ENCODE measurements at regions not wholly inside any gene's neighbourhood (a gene's known extent, or its start where the extent isn't known, plus 50 kb on each side); places are given as distances from the start of the nearest gene placed in this dataset.
A peak's percentile ranks its signal among the peaks of the same experiment; 100 is the strongest.
"Not testable (repeated sequence)": the region's sequence is repeated elsewhere in the genome, so short reads cannot be mapped to it uniquely, and the experiment has no call there.

- H3K9me2 ChIP-seq (replicated peaks; ENCODE audit: low read length), result no peaks in the 10 kb centered on the region
- H3K27ac ChIP-seq (ENCODE audit: low read length), result no peak overlapping the region
- ChIA-PET POLR2A (ENCODE audit: unreplicated experiment) (no interaction called here), CTCF (interaction anchor here (0.6 to 1.0 kb wide), 4 partner anchors 63 to 103 kb away, joined by 3 to 5 read pairs (median 4); no protein-coding TSS in a partner anchor)
- H2AFZ ChIP-seq (ENCODE audit: low read length), result no peak overlapping the region
- H3K36me3 ChIP-seq (ENCODE audit: low read depth, low read length), result no peaks in the 10 kb centered on the region; the same call in 1 of the 2 replicates
- peaks cover 8% of the 10 kb centered on the region; the same call in 1 of the 2 replicates for H3K9me3 ChIP-seq (ENCODE audit: low read length)
- BruUV-seq (replicated peaks), result no TSS peak
- H3K9ac ChIP-seq (ENCODE audit: low read length), result no peak overlapping the region
- no peaks in the 10 kb centered on the region for H3F3A ChIP-seq (ENCODE audit: low read length, unreplicated experiment)
- DNase-seq, result no peak
- no peaks in the 10 kb centered on the region for H3K27me3 ChIP-seq (ENCODE audit: low read length)
- intact Hi-C loops (cut with micrococcal nuclease), result no loop called here
- ATAC-seq, result no peak
- TF ChIP-seq EZH2phosphoT487 (IDR thresholded peaks at IDR 0.05; ENCODE audit: borderline replicate concordance, low read length), result no peak
- no peak for TF ChIP-seq EZH2 (IDR thresholded peaks at IDR 0.05; ENCODE audit: low read length, unreplicated experiment)
- TF ChIP-seq CTCF (conservative IDR thresholded peaks at IDR 0.05; ENCODE audit: low read depth, low read length), result no peak
- no peak overlapping the region for H3K4me3 ChIP-seq (ENCODE audit: low read length)
- no peak overlapping the region for H3K4me2 ChIP-seq (ENCODE audit: low read length)
- no peaks in the 10 kb centered on the region for H3K4me1 ChIP-seq (ENCODE audit: insufficient read depth, low read length)
- no peaks in the 10 kb centered on the region for H4K20me1 ChIP-seq (ENCODE audit: low read length)
- no peaks in the 10 kb centered on the region for H3K79me2 ChIP-seq (ENCODE audit: low read length)
Observed at GRCh38 chr14:53398616-53399015, 245.5 kb upstream of the DDHD1 start.

- intact Hi-C loops (cut with micrococcal nuclease); ATAC-seq; H4K20me1 ChIP-seq (ENCODE audit: low read length); H3K4me2 ChIP-seq (ENCODE audit: low read length); H3K4me3 ChIP-seq (ENCODE audit: low read length); BruUV-seq (replicated peaks); DNase-seq; H3K9ac ChIP-seq (ENCODE audit: low read length); H2AFZ ChIP-seq (ENCODE audit: low read length); H3K27me3 ChIP-seq (ENCODE audit: low read length); H3K9me2 ChIP-seq (replicated peaks; ENCODE audit: low read length); H3F3A ChIP-seq (ENCODE audit: low read length, unreplicated experiment); H3K36me3 ChIP-seq (ENCODE audit: low read depth, low read length); H3K9me3 ChIP-seq (ENCODE audit: low read length); POLR2A ChIA-PET (ENCODE audit: unreplicated experiment); H3K27ac ChIP-seq (ENCODE audit: low read length); CTCF ChIA-PET; H3K79me2 ChIP-seq (ENCODE audit: low read length): not testable (repeated sequence)
- peaks cover 20% of the 10 kb centered on the region for H3K4me1 ChIP-seq (ENCODE audit: insufficient read depth, low read length)
Observed at GRCh38 chr14:53395267-53395666, 242.1 kb upstream of the DDHD1 start.

- ATAC-seq, result peak; percentile 94
- Histone ChIP-seq H3F3A (ENCODE audit: low read length, unreplicated experiment) (no peaks in the 10 kb centered on the region), H3K79me2 (ENCODE audit: low read length) (no peaks in the 10 kb centered on the region), H3K4me2 (ENCODE audit: low read length) (no peak overlapping the region; the same call in 1 of the 2 replicates), H3K27ac (ENCODE audit: low read length) (peak overlapping the region; percentile 65), H3K36me3 (ENCODE audit: low read depth, low read length) (no peaks in the 10 kb centered on the region; the same call in 1 of the 2 replicates), H3K27me3 (ENCODE audit: low read length) (no peaks in the 10 kb centered on the region), H3K4me1 (ENCODE audit: insufficient read depth, low read length) (peaks cover 24% of the 10 kb centered on the region), H3K4me3 (ENCODE audit: low read length) (no peak overlapping the region), H2AFZ (ENCODE audit: low read length) (0 out of 2 replicates have a peak overlapping the region, but pooled peaks have one; percentile 7), H4K20me1 (ENCODE audit: low read length) (no peaks in the 10 kb centered on the region), H3K9ac (ENCODE audit: low read length) (no peak overlapping the region), H3K9me3 (ENCODE audit: low read length) (peaks cover 8% of the 10 kb centered on the region; the same call in 1 of the 2 replicates), H3K9me2 (replicated peaks; ENCODE audit: low read length) (no peaks in the 10 kb centered on the region)
- POLR2A ChIA-PET (ENCODE audit: unreplicated experiment), result no interaction called here
- CTCF ChIA-PET, result interaction anchor here (0.7 to 0.8 kb wide), 2 partner anchors 601 to 957 kb away, joined by 3 to 8 read pairs; no protein-coding TSS in a partner anchor
- TF ChIP-seq EZH2phosphoT487 (IDR thresholded peaks at IDR 0.05; ENCODE audit: borderline replicate concordance, low read length), result no peak
- BruUV-seq (replicated peaks), result no TSS peak
- intact Hi-C loops (cut with micrococcal nuclease), result loop anchor here (2.0 kb wide), 2 partner anchors 61 to 85 kb away; no protein-coding TSS in a partner anchor
- peak; percentile 86 for DNase-seq
Observed at GRCh38 chr14:53391631-53392285, 238.6 kb upstream of the DDHD1 start.

Data from PC-3 (cell line).